Lower leg skin (tissue), 3 donors: ENCODE measurements at regions not wholly inside any gene's neighbourhood (a gene's known extent, or its start where the extent isn't known, plus 50 kb on each side); places are given as distances from the start of the nearest gene placed in this dataset.

ENCODE experiments used
- CTCF ChIP-seq, 3 donors: fragments of 450-650 bp; IDR thresholded peaks; one replicate each; pipeline ENCODE4 v1.5.1; 2016; ENCODE audit warnings: antibody characterized with exemption in 3 of 3, mild to moderate bottlenecking in 3 of 3, moderate library complexity in 2 of 3
- POLR2A ChIP-seq, 2 donors: fragments of 450-650 bp; IDR thresholded peaks; one replicate each; pipeline ENCODE4 v1.6.1; 2016 to 2017; ENCODE audit warnings: antibody characterized with exemption in 2 of 2, mild to moderate bottlenecking in 1 of 2, moderate library complexity in 1 of 2

GRCh38 chr2:239738159-239738558 lies 287.0 kb downstream of the NDUFA10 start:
- TF ChIP-seq CTCF (IDR thresholded peaks at IDR 0.05): no peak
- no peak for TF ChIP-seq POLR2A (IDR thresholded peaks at IDR 0.05)
